GM18519 (cell line): ENCODE measurements at regions not wholly inside any gene's neighbourhood (a gene's known extent, or its start where the extent isn't known, plus 50 kb on each side); places are given as distances from the start of the nearest gene placed in this dataset.
"Not testable (repeated sequence)": the region's sequence is repeated elsewhere in the genome, so short reads cannot be mapped to it uniquely, and the experiment has no call there.

Source experiments
- ATAC-seq: cut with Tn5 transposase; IDR thresholded peaks from one replicate; pipeline ENCODE4 v1.9.1; 2021; ENCODE audit warnings: mild to moderate bottlenecking, moderate library complexity; ENCODE audit not compliant: unreplicated experiment, low FRiP score

DNA sequence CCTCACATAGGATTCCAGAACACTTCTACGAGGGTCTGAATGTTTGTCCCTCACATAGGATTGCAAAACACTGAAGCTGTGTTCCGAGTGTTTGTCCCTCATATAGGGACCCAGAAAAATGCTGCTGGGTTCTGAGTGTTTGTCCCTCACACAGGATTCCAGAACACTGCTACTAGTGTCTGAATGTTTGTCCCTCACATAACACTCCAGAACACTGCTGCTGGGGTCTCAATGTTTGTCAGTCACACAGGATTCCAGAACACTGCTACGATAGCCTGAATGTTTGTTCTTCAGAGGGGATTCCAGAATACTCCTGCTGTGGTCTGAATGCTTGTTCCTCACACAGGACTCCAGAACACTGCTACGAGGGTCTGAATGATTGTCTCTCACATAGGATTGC, 218.7 kb downstream of the FOXD4L6 start:
- ATAC-seq: no peak

DNA sequence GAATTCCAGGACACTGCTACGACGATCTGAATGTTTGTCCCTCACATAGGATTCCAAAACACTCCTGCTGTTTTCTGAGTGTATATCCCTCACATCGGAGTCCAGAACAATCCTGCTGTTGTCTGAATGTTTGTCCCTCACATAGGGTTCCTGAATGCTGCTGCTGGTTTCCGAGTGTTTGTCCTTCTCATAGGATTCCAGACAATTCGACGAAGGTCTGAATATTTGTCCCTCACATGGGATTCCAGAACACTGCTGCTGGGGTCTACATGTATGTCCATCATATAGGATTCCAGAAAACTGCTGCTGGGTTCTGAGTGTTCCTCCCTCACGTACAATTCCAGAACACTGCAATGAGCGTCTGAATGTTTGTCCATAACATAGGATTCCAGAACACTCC, 219.4 kb downstream of the FOXD4L6 start:
- ATAC-seq: not testable (repeated sequence)

DNA sequence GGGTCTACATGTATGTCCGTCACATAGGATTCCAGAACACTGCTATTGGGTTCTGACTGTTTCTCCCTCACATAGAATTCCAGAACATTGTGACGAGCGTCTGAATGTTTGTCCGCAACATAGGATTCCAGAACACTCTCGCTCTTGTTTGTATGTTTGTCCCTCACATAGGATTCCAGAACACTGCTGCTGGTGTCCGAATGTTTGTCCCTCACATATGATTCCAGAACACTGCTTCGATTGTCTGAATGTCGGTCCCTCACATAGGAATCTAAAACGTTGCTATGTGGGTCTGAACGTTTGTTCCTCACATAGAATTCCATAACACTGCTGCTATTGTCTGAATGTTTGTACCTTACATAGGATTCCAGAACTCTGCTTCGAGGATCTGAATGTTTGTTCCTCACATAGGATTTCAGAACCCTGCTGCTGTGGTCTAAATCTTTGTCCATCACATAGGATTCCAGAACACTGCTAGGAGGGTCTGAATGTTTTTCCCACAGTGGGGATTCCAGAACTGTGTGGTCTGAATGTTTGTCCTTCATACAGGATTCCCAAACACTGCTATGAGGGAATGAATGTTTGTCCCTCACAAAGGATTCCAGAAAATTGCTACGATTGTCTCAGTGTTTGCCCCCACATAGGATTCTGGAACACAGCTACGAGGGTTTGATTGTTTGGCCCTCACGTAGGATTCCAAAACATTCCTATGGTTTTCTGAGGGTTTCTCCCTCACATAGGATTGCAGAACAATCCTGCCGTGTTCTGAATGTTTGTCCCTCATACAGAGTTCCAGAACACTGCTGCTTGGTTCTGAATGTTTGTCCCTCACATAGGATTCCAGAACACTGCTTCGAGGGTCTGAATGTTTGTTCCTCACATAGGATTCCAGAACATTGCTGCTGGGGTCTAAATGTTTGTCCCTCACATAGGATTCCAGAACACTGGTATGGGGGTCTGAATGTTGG, 220.5 kb downstream of the FOXD4L6 start:
- no peak for ATAC-seq

DNA sequence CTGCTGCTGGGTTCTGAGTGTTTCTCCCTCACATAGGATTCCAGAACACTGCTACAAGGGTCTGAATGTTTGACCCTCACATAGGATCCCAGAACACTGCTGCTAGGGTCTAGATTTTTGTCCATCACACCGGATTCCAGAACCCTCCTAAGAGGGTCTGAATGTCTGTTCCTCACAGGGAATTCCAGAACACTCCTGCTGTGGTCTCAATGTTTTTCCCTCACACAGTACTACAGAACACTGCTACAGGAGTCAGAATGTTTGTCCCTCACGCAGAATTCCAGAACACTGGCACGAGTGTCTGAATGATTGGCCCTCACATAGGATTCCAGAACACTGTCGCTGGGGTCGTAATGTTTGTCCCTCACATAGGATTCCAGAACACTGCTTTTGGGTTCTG, 221.6 kb downstream of the FOXD4L6 start:
- not testable (repeated sequence) for ATAC-seq

DNA sequence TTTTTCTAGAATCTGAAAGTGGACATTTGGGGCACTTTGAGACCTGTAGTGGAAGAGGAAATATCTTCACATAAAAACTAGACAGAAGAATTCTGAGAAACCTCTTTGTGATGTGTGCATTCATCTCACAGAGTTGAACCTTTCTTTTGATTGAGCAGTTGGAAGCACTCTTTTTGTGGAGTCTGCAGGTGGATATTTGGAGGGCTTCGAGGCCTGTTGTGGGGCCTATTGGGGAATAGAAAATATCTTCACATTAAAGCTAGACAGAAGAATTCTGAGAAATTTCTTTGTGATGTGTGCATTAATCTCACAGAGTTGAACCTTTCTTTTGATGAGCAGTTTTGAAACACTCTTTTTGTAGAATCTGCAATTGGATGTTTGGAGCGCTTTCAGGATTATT, 236.2 kb downstream of the FOXD4L6 start:
- ATAC-seq: not testable (repeated sequence)

DNA sequence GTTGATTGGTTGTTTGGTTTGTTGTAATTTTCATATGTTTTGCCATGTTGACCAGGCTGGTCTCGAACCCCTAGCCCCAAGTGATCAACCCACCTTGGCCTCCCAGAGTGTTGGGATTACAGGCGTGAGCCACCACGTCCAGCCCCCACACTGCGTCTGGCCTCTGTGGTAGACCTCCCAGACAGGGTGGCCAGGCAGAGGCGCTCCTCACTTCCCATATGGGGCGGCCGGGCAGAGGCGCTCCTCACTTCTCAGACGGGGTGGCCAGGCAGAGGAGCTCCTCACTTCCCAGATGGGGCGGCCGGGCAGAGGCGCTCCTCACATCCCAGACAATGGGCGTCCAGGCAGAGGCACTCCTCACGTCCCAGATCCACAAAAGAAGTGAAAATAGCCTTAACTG, 242.6 kb downstream of the FOXD4L6 start:
- not testable (repeated sequence) for ATAC-seq

DNA sequence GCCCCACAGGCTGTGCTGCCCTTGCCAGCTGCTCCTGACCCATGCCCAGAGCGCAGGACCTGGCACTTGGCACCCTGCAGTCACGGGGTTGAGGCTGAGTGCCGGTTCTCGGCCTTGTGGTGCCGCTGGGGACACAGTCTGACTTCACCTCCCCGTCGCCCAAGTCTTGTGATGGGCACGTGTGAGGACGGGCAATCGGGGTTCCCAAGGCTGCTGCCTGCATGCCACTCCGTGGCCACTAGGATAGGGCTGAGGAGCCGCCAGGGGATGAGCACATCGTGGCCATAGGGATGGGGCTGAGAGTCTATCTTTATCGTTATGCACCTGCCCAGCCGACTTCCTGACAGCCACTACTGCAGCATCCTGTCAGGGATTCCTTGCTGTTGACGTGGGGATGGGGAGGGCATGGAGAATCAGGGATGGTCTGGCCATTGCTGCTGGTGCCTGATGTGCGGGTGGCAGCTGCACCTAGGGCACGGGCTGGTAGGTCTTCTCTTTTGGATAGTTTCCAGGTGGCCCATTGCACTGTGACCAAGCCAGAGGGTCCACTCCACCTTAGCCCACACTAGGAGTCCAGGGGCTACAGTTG, 243.5 kb downstream of the FOXD4L6 start:
- ATAC-seq: not testable (repeated sequence)

DNA sequence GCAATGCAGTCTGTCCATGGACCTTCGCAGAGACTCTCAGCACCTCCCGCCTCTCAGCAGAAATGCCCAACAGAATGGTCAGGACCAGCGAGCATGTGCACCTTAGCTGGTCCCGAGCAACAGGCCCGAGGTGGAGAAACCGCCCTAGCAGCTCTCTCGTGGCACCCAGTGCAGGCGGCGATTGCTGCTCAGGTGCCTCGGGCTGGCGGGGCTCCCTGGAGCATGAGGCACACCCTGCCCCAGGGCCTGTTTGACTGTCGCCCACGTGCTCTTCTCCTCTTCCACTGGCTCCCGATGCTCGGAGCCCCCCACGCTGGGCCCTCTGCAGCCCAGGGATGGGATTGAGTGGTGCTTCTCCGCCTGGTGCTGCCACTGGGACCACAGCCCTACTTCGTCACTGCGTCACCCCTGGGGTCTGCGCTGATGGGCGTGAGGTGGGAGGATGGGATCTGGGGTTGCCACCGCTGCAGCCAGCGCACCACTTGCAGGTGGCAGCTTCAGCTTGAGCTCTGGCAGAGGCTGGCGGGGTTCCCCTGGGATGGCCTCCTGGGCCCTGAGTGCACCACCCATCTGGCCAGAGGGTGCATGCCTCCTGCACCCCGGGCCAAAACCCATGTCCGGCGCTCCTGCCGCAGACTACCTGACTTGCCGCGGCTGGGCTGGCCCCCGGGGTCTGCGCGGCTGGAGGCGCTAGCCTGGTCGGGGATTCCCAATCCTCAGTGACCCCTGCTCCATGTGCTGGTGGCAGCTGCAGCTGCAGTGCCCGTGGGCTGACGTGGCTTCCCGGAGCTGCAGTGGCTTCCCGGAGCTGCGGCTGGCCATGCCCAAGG, 244.2 kb downstream of the FOXD4L6 start:
- no peak for ATAC-seq

DNA sequence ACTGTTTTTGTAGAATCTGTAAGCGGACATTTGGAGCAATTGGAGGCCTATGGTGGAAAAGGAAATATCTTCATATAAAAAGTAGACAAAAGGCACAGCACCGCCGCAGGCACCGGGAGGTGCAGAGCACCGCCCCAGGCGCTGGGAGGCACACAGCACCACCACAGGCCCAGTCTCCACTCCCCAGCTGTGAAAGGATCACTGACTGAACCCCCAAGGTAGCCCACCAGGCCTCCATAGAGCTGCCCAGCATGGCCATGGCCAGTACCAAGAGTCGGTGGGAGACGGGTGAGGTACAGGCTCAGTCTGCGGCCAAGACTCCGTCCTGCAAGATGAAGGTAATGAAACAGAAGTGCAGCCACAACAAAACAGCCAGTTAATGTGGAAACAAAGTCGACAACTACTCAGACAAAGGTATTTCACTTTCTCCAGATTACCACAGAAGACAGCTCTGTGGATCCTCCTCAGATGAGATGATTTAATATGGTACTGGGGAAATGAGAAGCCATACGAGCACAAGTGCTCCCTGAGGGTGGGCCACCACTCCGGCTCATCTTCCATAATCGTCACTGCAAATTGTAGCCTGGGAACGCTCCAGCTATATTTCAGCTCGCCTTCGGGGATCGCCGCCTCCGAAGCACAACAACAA, 244.9 kb downstream of the FOXD4L6 start:
- not testable (repeated sequence) for ATAC-seq

DNA sequence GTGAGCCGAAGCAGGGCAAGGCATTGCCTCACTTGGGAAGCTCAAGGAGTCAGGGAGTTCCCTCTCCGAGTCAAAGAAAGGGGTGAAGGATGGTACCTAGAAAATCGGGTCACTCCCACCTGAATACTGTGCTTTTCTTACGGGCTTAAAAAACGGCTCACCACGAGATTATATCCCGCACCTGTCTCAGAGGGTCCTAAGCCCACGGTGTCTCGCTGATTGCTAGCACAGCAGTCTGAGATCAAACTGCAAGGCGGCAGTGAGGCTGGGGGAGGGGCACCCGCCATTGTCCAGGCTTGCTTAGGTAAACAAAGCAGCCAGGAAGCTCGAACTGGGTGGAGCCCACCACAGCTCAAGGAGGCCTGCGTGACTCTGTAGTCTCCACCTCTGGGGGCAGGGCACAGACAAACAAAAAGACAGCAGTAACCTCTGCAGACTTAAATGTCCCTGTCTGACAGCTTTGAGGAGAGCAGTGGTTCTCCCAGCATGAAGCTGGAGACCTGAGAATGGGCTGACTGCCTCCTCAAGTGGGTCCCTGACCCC, 254.7 kb downstream of the FOXD4L6 start:
- not testable (repeated sequence) for ATAC-seq

DNA sequence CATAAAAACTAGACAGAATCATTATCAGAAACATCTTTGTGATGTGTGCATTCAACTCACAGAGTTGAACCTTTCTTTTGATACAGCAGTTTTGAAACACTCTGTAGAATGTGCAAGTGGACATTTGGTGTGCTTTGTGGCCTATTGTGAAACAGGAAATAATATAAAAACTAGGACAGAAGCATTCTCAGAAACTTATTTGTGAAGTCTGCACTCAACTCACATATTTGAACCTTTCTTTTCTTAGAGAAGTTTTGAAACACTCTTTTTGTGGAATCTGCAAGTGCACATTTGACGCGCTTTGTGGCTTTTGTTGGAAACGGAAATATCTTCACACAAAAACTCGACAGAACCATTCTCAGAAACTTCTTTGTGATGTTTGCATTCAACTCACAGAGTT, 260.0 kb downstream of the FOXD4L6 start:
- not testable (repeated sequence) for ATAC-seq
